GM23338 (cell line): ENCODE measurements at regions not wholly inside any gene's neighbourhood (a gene's known extent, or its start where the extent isn't known, plus 50 kb on each side); places are given as distances from the start of the nearest gene placed in this dataset.

Source experiments
- ATAC-seq: fragments of 200-7000 bp; cut with Tn5 transposase; 3 replicates; pipeline ENCODE4 v1.9.1; 2020
- DNase-seq: peaks from one replicate; pipeline ENCODE4 v3.0.0-alpha.2; 2015; ENCODE audit warnings: low spot score
- H2AFZ ChIP-seq: fragments of 200-600 bp; sonication (generic); 2 replicates; pipeline ENCODE4 v1.8.0; 2016; ENCODE audit warnings: antibody characterized with exemption, mild to moderate bottlenecking, moderate library complexity
- H3F3A ChIP-seq: fragments of 200-600 bp; sonication (generic); replicated peaks from 2 replicates; pipeline ENCODE4 v1.8.0; 2017; ENCODE audit warnings: antibody characterized with exemption, mixed run types, low read depth
- H3K27ac ChIP-seq: fragments of 200-600 bp; sonication (generic); 2 replicates; pipeline ENCODE4 v1.6.1; 2016; ENCODE audit warnings: low read depth
- H3K27me3 ChIP-seq: fragments of 200-600 bp; sonication (generic); 2 replicates; pipeline ENCODE4 v1.8.0; 2016; ENCODE audit warnings: mild to moderate bottlenecking, mixed run types, moderate library complexity; ENCODE audit not compliant: insufficient read depth
- H3K36me3 ChIP-seq: fragments of 200-600 bp; sonication (generic); 2 replicates; pipeline ENCODE4 v1.8.0; 2016; ENCODE audit warnings: mild to moderate bottlenecking; ENCODE audit not compliant: insufficient read depth
- H3K4me1 ChIP-seq: fragments of 200-600 bp; sonication (generic); 2 replicates; pipeline ENCODE4 v1.8.0; 2016; ENCODE audit warnings: mild to moderate bottlenecking, moderate library complexity; ENCODE audit not compliant: insufficient read depth
- H3K4me2 ChIP-seq: fragments of 200-600 bp; sonication (generic); 2 replicates; pipeline ENCODE4 v1.7.1; 2017; ENCODE audit warnings: mixed run types
- H3K4me3 ChIP-seq: fragments of 200-600 bp; sonication (generic); 2 replicates; pipeline ENCODE4 v1.6.1; 2016; ENCODE audit warnings: mixed run types
- H3K79me2 ChIP-seq: fragments of 200-600 bp; sonication (generic); replicated peaks from 2 replicates; pipeline ENCODE4 v1.8.0; 2017; ENCODE audit warnings: mild to moderate bottlenecking; ENCODE audit not compliant: insufficient read depth
- H3K9me2 ChIP-seq: fragments of 200-600 bp; sonication (generic); 2 replicates; pipeline ENCODE4 v1.8.0; 2017; ENCODE audit not compliant: insufficient read depth
- H4K20me1 ChIP-seq: fragments of 200-600 bp; sonication (generic); replicated peaks from 2 replicates; pipeline ENCODE4 v1.8.0; 2017; ENCODE audit warnings: mild to moderate bottlenecking; ENCODE audit not compliant: insufficient read depth
- H3K27ac Mint-ChIP-seq: 2 replicates; pipeline ENCODE4 v1.8.0; 2020; ENCODE audit warnings: inconsistent platforms, mild to moderate bottlenecking, moderate library complexity, mixed read lengths
- H3K27me3 Mint-ChIP-seq: 3 replicates; pipeline ENCODE4 v1.8.0; 2022; ENCODE audit warnings: low read depth, mild to moderate bottlenecking, moderate library complexity, mixed read lengths, inconsistent platforms; ENCODE audit not compliant: insufficient read depth, poor library complexity
- H3K36me3 Mint-ChIP-seq: 3 replicates; pipeline ENCODE4 v1.8.0; 2021; ENCODE audit warnings: low read depth, mild to moderate bottlenecking, inconsistent platforms, moderate library complexity, mixed read lengths
- H3K4me1 Mint-ChIP-seq: 3 replicates; pipeline ENCODE4 v1.8.0; 2020; ENCODE audit warnings: mild to moderate bottlenecking, inconsistent platforms, mixed read lengths
- H3K4me3 Mint-ChIP-seq: 3 replicates; pipeline ENCODE4 v1.8.0; 2021; ENCODE audit warnings: moderate library complexity, mild to moderate bottlenecking, inconsistent platforms, mixed read lengths
- H3K9me3 Mint-ChIP-seq: 3 replicates; pipeline ENCODE4 v1.8.0; 2020; ENCODE audit warnings: moderate library complexity, mild to moderate bottlenecking, inconsistent platforms, mixed read lengths
- CREB1 ChIP-seq: fragments of 250-450 bp; sonication (Bioruptor Pico); IDR thresholded peaks from 2 replicates; pipeline ENCODE4 v1.5.0; 2020; ENCODE audit warnings: low read depth, mild to moderate bottlenecking, moderate library complexity
- CTCF ChIP-seq, 2 experiments: fragments of 200-600 bp in 1 of 2; sonication (generic) in 1 of 2; conservative IDR thresholded peaks; 2 replicates each; pipeline versions ENCODE4 v1.5.1 to v1.6.1; 2016 to 2017; ENCODE audit warnings: antibody characterized with exemption in 2 of 2, low read depth in 2 of 2, mild to moderate bottlenecking in 2 of 2, moderate library complexity in 1 of 2
- ETS1 ChIP-seq: IDR thresholded peaks from 2 replicates; pipeline ENCODE4 v1.6.1; 2016; ENCODE audit warnings: antibody characterized with exemption
- EZH2 ChIP-seq: fragments of 200-600 bp; sonication (generic); IDR thresholded peaks from one replicate; pipeline ENCODE4 v1.8.0; 2017; ENCODE audit warnings: antibody characterized with exemption, mild to moderate bottlenecking, low read depth; ENCODE audit not compliant: unreplicated experiment
- EZH2phosphoT487 ChIP-seq: fragments of 200-600 bp; sonication (generic); IDR thresholded peaks from one replicate; pipeline ENCODE4 v1.8.1; 2018; ENCODE audit warnings: antibody characterized with exemption; ENCODE audit not compliant: unreplicated experiment
- NANOG ChIP-seq: IDR thresholded peaks from 2 replicates; pipeline ENCODE4 v1.6.1; 2016; ENCODE audit warnings: antibody characterized with exemption, borderline replicate concordance
- POLR2AphosphoS5 ChIP-seq: IDR thresholded peaks from 2 replicates; pipeline ENCODE4 v1.6.1; 2016; ENCODE audit warnings: antibody characterized with exemption, low read depth
- REST ChIP-seq: IDR thresholded peaks from one replicate; pipeline ENCODE4 v1.6.1; 2018; ENCODE audit warnings: antibody characterized with exemption; ENCODE audit not compliant: unreplicated experiment
- STAT1 ChIP-seq: IDR thresholded peaks from one replicate; pipeline ENCODE4 v1.6.1; 2016; ENCODE audit warnings: antibody characterized with exemption; ENCODE audit not compliant: unreplicated experiment
- ZNF114 ChIP-seq: fragments of 250-450 bp; sonication (Bioruptor Pico); IDR thresholded peaks from 2 replicates; pipeline ENCODE4 v1.5.0; 2020; ENCODE audit warnings: mild to moderate bottlenecking, moderate library complexity
- ZNF331 ChIP-seq: fragments of 250-450 bp; sonication (Bioruptor Pico); IDR thresholded peaks from 2 replicates; pipeline ENCODE4 v1.5.0; 2020; ENCODE audit warnings: low read depth, mild to moderate bottlenecking, moderate library complexity

- no peaks in the 10 kb centered on the region for H3K27me3 ChIP-seq
- H3K36me3 Mint-ChIP-seq, result no peaks in the 10 kb centered on the region
- no peaks in the 10 kb centered on the region for H3K4me1 ChIP-seq
Measured at GRCh38 chr12:83506841-83507240, 820.1 kb downstream of the TMTC2 start.

GRCh38 chr12:83505586-83505985, 818.9 kb downstream of the TMTC2 start:
- H3K36me3 Mint-ChIP-seq, result peaks cover 9% of the 10 kb centered on the region; the same call in 2 of the 3 replicates
- Histone ChIP-seq H3K79me2 (no peaks in the 10 kb centered on the region), H3K9me2 (peaks cover 2% of the 10 kb centered on the region; the same call in 1 of the 2 replicates), H3K27ac (no peak overlapping the region), H3K27me3 (no peaks in the 10 kb centered on the region), H3K36me3 (peaks cover 3% of the 10 kb centered on the region; the same call in 1 of the 2 replicates), H3K4me3 (no peak overlapping the region), H2AFZ (no peak overlapping the region), H3K4me2 (no peak overlapping the region), H4K20me1 (no peaks in the 10 kb centered on the region), H3F3A (no peaks in the 10 kb centered on the region), H3K4me1 (no peaks in the 10 kb centered on the region)
- ATAC-seq, result no peak
- peaks cover 4% of the 10 kb centered on the region for H3K27me3 Mint-ChIP-seq
- H3K27ac Mint-ChIP-seq, result no peak overlapping the region
- H3K4me1 Mint-ChIP-seq, result no peaks in the 10 kb centered on the region
- H3K9me3 Mint-ChIP-seq, result peaks cover 13% of the 10 kb centered on the region
- DNase-seq, result no peak
- no peak overlapping the region for H3K4me3 Mint-ChIP-seq
- no peak for TF ChIP-seq REST
- TF ChIP-seq POLR2AphosphoS5, result no peak
- TF ChIP-seq ETS1, result no peak
- TF ChIP-seq EZH2phosphoT487, result no peak
- TF ChIP-seq CREB1 (CRISPR knock-in tag), result no peak
- TF ChIP-seq ZNF331 (CRISPR knock-in tag), result no peak
- TF ChIP-seq EZH2, result no peak
- no peak for TF ChIP-seq STAT1
- no peak for TF ChIP-seq NANOG
- TF ChIP-seq CTCF (conservative IDR thresholded peaks at IDR 0.05; ENCODE audit: low read depth in 2 of 2), result no peak
- TF ChIP-seq ZNF114 (CRISPR knock-in tag), result no peak

More at GRCh38 chr12:83506841-83507240, 820.1 kb downstream of the TMTC2 start:
- peaks cover under 1% of the 10 kb centered on the region; the same call in 2 of the 3 replicates for H3K9me3 Mint-ChIP-seq
- H3K27ac ChIP-seq, result no peak overlapping the region
- DNase-seq, result no peak
- no peak for ATAC-seq
- no peak overlapping the region for H2AFZ ChIP-seq
- no peaks in the 10 kb centered on the region for H3F3A ChIP-seq
- H3K4me3 ChIP-seq, result no peak overlapping the region
- H3K27me3 Mint-ChIP-seq, result peaks cover 4% of the 10 kb centered on the region
- H3K4me1 Mint-ChIP-seq, result no peaks in the 10 kb centered on the region
- no peak overlapping the region for H3K27ac Mint-ChIP-seq
- H3K4me3 Mint-ChIP-seq, result no peak overlapping the region
- H3K79me2 ChIP-seq, result no peaks in the 10 kb centered on the region
- H3K36me3 ChIP-seq, result no peaks in the 10 kb centered on the region
- H3K4me2 ChIP-seq, result no peak overlapping the region
- no peaks in the 10 kb centered on the region for H4K20me1 ChIP-seq
- TF ChIP-seq ZNF114 (CRISPR knock-in tag), result no peak
- peaks cover 2% of the 10 kb centered on the region; the same call in 1 of the 2 replicates for H3K9me2 ChIP-seq
